Hepatocyte (in vitro differentiated cells): ENCODE measurements at regions not wholly inside any gene's neighbourhood (a gene's known extent, or its start where the extent isn't known, plus 50 kb on each side); places are given as distances from the start of the nearest gene placed in this dataset.

ENCODE experiments used
- EZH2 ChIP-seq: fragments of 200-600 bp; sonication (generic); IDR thresholded peaks from 2 replicates; pipeline ENCODE4 v1.6.1; 2016; ENCODE audit warnings: antibody characterized with exemption, mild to moderate bottlenecking, borderline replicate concordance
- EZH2phosphoT487 ChIP-seq: fragments of 200-600 bp; sonication (generic); IDR thresholded peaks from one replicate; pipeline ENCODE4 v1.6.1; 2018; ENCODE audit warnings: antibody characterized with exemption, mild to moderate bottlenecking, low read depth, moderate library complexity; ENCODE audit not compliant: unreplicated experiment, severe bottlenecking
- TF ChIP-seq, protein P1 (sequence below): fragments of 200-600 bp; sonication (generic); IDR thresholded peaks from 2 replicates; pipeline ENCODE4 v1.5.1; 2016; ENCODE audit warnings: antibody characterized with exemption, mild to moderate bottlenecking; ENCODE audit not compliant: poor library complexity

DNA sequence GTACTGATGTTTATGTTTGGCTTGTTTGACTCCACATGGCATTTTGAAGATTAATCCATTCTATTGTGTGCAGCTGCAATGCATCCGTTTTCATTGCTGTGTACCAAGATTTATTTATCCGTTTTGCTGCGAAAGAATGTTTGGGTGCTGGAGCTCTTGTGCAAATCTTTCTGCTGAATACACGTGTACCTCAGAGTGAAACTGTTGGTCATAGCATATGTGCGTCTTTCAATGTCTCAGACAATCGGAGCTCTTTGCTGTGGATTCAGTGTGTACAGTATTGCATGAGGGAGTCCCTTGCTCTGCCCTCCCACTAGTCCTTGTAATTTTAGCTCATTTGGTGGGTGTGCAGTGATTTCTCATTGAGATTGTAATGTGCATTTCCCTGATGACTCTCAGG, 545.4 kb downstream of the TBC1D22A start:
- TF ChIP-seq, protein P1, sequence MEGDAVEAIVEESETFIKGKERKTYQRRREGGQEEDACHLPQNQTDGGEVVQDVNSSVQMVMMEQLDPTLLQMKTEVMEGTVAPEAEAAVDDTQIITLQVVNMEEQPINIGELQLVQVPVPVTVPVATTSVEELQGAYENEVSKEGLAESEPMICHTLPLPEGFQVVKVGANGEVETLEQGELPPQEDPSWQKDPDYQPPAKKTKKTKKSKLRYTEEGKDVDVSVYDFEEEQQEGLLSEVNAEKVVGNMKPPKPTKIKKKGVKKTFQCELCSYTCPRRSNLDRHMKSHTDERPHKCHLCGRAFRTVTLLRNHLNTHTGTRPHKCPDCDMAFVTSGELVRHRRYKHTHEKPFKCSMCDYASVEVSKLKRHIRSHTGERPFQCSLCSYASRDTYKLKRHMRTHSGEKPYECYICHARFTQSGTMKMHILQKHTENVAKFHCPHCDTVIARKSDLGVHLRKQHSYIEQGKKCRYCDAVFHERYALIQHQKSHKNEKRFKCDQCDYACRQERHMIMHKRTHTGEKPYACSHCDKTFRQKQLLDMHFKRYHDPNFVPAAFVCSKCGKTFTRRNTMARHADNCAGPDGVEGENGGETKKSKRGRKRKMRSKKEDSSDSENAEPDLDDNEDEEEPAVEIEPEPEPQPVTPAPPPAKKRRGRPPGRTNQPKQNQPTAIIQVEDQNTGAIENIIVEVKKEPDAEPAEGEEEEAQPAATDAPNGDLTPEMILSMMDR, result no peak
- TF ChIP-seq EZH2 (no peak), EZH2phosphoT487 (no peak)
